Osteocyte (in vitro differentiated cells): ENCODE measurements at regions not wholly inside any gene's neighbourhood (a gene's known extent, or its start where the extent isn't known, plus 50 kb on each side); places are given as distances from the start of the nearest gene placed in this dataset.
A peak's percentile ranks its signal among the peaks of the same experiment; 100 is the strongest.

Experiments
- DNase-seq: peaks from one replicate; pipeline ENCODE4 v3.0.0; 2021; ENCODE audit warnings: mixed read lengths; ENCODE audit not compliant: unreplicated experiment; ENCODE audit errors: extremely low spot score
- H3K27ac Mint-ChIP-seq: one replicate; pipeline ENCODE4 v1.8.0; 2021; ENCODE audit warnings: mild to moderate bottlenecking, mixed read lengths; ENCODE audit not compliant: unreplicated experiment
- H3K27me3 Mint-ChIP-seq: one replicate; pipeline ENCODE4 v1.8.0; 2021; ENCODE audit warnings: mixed read lengths; ENCODE audit not compliant: unreplicated experiment
- H3K36me3 Mint-ChIP-seq: one replicate; pipeline ENCODE4 v1.8.0; 2021; ENCODE audit warnings: mixed read lengths; ENCODE audit not compliant: unreplicated experiment
- H3K4me1 Mint-ChIP-seq: one replicate; pipeline ENCODE4 v1.8.0; 2021; ENCODE audit warnings: mixed read lengths; ENCODE audit not compliant: unreplicated experiment
- H3K4me3 Mint-ChIP-seq: one replicate; pipeline ENCODE4 v1.8.0; 2021; ENCODE audit warnings: mild to moderate bottlenecking, moderate library complexity, mixed read lengths; ENCODE audit not compliant: unreplicated experiment
- H3K9me3 Mint-ChIP-seq: one replicate; pipeline ENCODE4 v1.8.0; 2021; ENCODE audit warnings: mixed read lengths; ENCODE audit not compliant: unreplicated experiment
- CTCF ChIP-seq: fragments of 200-600 bp; sonication (generic); IDR thresholded peaks from 2 replicates; pipeline ENCODE4 v1.5.0; 2021; ENCODE audit warnings: antibody characterized with exemption, mild to moderate bottlenecking, moderate library complexity

GRCh38 chr16:49930841-49931240 is 74.9 kb upstream of the ZNF423 start:
- no peak for TF ChIP-seq CTCF
- Mint-ChIP-seq H3K4me3 (no peak overlapping the region), H3K4me1 (peaks cover 34% of the 10 kb centered on the region), H3K9me3 (no peaks in the 10 kb centered on the region), H3K27me3 (peaks cover 9% of the 10 kb centered on the region), H3K27ac (no peak overlapping the region), H3K36me3 (no peaks in the 10 kb centered on the region)
- no peak for DNase-seq

DNA sequence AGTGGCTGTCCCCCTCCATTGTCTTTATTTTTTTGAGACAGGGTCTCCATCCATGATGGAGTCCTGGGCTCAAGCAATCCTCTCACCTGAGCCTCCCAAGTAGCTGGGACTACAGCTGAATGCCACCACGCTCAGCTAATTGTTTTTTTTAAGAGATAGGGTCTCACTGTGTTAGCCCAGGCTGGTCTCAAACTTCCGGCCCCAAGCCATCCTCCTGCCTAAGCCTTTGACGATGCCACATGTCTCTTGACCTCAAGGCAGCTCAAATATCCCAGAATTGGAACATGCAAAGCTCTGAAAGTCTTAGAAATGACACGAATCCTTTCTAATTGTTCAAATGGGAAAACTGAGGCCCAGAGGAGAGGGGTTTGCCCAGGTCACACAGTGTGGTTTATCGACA is 75.4 kb upstream of the ZNF423 start:
- Mint-ChIP-seq H3K4me3 (no peak overlapping the region), H3K36me3 (no peaks in the 10 kb centered on the region), H3K27ac (peak overlapping the region; percentile 82), H3K4me1 (peaks cover 34% of the 10 kb centered on the region), H3K27me3 (peaks cover 5% of the 10 kb centered on the region), H3K9me3 (no peaks in the 10 kb centered on the region)
- DNase-seq = no peak
- no peak for TF ChIP-seq CTCF

GRCh38 chr16:49931916-49932315 is 76.0 kb upstream of the ZNF423 start:
- Mint-ChIP-seq H3K27ac (peak overlapping the region; percentile 82), H3K4me1 (peaks cover 34% of the 10 kb centered on the region), H3K27me3 (peaks cover 5% of the 10 kb centered on the region), H3K4me3 (no peak overlapping the region), H3K9me3 (no peaks in the 10 kb centered on the region), H3K36me3 (no peaks in the 10 kb centered on the region)
- DNase-seq = no peak
- no peak for TF ChIP-seq CTCF

DNA sequence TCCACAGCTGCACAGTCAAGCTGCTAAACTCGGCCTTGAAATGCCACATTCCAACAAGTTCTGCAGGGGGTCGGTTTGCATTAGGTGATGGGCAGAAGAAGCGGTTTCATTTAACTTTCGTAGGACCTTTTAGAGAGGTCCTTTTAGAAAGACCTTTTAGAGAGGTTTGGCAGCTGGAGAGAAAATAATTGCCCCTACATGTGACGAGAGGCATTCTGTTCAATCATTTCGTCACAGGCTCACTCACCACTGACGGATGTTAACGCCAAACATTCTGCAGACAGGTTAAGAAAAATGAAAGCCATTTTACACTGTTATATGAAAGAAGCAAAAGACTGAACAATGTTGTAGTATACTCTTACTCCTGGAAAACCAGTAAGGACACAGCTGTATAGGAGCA is 76.5 kb upstream of the ZNF423 start:
- DNase-seq = no peak
- no peak for TF ChIP-seq CTCF
- Mint-ChIP-seq H3K27ac (peak overlapping the region; percentile 82), H3K9me3 (no peaks in the 10 kb centered on the region), H3K4me1 (peaks cover 34% of the 10 kb centered on the region), H3K27me3 (peaks cover 5% of the 10 kb centered on the region), H3K36me3 (no peaks in the 10 kb centered on the region), H3K4me3 (peak overlapping the region; percentile 43)

- Mint-ChIP-seq H3K27ac (peak overlapping the region; percentile 82), H3K27me3 (peaks cover 5% of the 10 kb centered on the region), H3K4me3 (peak overlapping the region; percentile 5), H3K9me3 (no peaks in the 10 kb centered on the region), H3K4me1 (peaks cover 34% of the 10 kb centered on the region), H3K36me3 (no peaks in the 10 kb centered on the region)
- no peak for TF ChIP-seq CTCF
- DNase-seq = no peak
These were observed 77.0 kb upstream of the ZNF423 start for GRCh38 chr16:49932946-49933345.
